ENCODE measurements at regions not wholly inside any gene's neighbourhood (a gene's known extent, or its start where the extent isn't known, plus 50 kb on each side); places are given as distances from the start of the nearest gene placed in this dataset.

DNA sequence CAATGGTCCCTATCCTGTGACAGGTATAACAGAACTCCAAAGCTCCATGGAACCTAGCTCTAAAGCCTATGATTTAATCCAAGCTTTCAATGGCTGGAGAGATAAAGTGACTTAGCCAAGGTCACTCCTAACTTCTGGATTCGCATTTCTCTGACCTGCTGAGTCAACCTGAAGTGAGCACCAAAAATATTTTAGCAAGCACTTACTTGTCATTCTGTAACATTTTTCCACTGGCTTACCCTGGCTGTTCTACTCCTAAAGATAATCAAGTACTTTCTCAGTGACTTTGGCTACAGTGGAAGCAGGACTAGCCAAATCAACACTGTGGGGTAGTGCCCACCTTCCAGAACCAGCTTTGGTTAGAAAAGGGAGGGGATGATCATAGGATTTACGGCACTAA lies 188.3 kb downstream of the OGFRL1 start:
- no peak overlapping the region for H3K4me3 ChIP-seq
- TF ChIP-seq CTCF (IDR thresholded peaks at IDR 0.05): no peak
- TF ChIP-seq POLR2A (IDR thresholded peaks at IDR 0.05): no peak
- intact Hi-C loops (cut with DNase I): no loop called here
- no peaks in the 10 kb centered on the region for H3K27me3 ChIP-seq
- WGBS, 2 donors: 52 to 54% methylated on average over 2 of the region's 2 CpGs
- H3K36me3 ChIP-seq (replicated peaks in 1 of 2; ENCODE audit: insufficient read depth in 1 of 2, low read depth in 2 of 2): no peaks in the 10 kb centered on the region
- ATAC-seq: no peak
- H3K4me1 ChIP-seq: no peaks in the 10 kb centered on the region
- DNase-seq: no peak
- no peak overlapping the region for H3K27ac ChIP-seq
- no peaks in the 10 kb centered on the region for H3K9me3 ChIP-seq

DNA sequence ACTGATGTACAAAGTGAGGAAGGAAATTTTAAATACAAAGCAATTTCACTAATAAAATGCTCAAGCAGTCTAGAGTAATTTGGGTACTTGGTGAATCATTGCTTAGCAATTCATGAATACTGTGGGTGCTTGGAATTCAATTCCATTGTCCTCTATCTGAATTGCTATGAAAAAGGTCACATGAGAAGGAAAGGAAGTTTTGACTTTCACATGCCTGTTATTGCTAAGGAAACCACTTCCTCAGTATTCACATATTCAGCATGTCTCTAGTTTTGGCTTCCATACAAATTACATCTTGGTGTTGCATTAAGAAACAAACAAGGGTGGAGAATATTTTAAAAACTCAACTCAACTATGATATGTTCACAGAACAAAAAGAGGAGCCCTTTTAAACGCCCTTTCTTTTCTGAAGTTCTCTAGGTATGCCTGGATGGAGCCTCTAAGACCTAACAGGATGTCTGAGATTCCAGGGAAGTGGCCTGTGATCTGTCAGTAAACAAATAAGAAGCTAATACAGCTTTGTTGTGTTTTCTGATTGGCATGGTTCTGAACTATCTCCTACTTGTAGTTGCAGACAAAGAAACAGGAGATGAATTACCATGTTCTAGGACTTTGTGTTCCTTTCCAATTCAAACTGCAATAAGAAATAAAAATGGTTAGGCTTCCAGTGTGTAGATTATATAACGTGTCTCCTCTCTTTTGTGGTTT lies 190.4 kb downstream of the OGFRL1 start:
- DNase-seq (no peak), ATAC-seq (peak; percentile 64)
- H3K9me3 ChIP-seq: no peaks in the 10 kb centered on the region
- TF ChIP-seq POLR2A (IDR thresholded peaks at IDR 0.05): no peak
- no peak for TF ChIP-seq CTCF (IDR thresholded peaks at IDR 0.05)
- H3K27me3 ChIP-seq: no peaks in the 10 kb centered on the region
- H3K4me1 ChIP-seq: no peaks in the 10 kb centered on the region
- no peaks in the 10 kb centered on the region for H3K36me3 ChIP-seq (replicated peaks in 1 of 2; ENCODE audit: insufficient read depth in 1 of 2, low read depth in 2 of 2)
- H3K4me3 ChIP-seq: no peak overlapping the region
- intact Hi-C loops (cut with DNase I): no loop called here
- H3K27ac ChIP-seq: peak overlapping the region in 2 of 4 donors; percentile 33 to 37
- WGBS, 2 donors: 43 to 56% methylated on average over 2 of the region's 2 CpGs

GRCh38 chr6:71480577-71480976 lies 192.0 kb downstream of the OGFRL1 start:
- ATAC-seq: no peak
- H3K36me3 ChIP-seq (replicated peaks in 1 of 2; ENCODE audit: insufficient read depth in 1 of 2, low read depth in 2 of 2): no peaks in the 10 kb centered on the region
- H3K27ac ChIP-seq: no peak overlapping the region
- no peaks in the 10 kb centered on the region for H3K4me1 ChIP-seq
- no peak for DNase-seq
- TF ChIP-seq POLR2A (IDR thresholded peaks at IDR 0.05) (no peak), CTCF (IDR thresholded peaks at IDR 0.05) (no peak)
- no peaks in the 10 kb centered on the region for H3K27me3 ChIP-seq
- intact Hi-C loops (cut with DNase I): no loop called here
- WGBS, 2 donors: 63 to 65% methylated on average over 1 of the region's 1 CpG
- H3K4me3 ChIP-seq: no peak overlapping the region
- H3K9me3 ChIP-seq: no peaks in the 10 kb centered on the region

DNA sequence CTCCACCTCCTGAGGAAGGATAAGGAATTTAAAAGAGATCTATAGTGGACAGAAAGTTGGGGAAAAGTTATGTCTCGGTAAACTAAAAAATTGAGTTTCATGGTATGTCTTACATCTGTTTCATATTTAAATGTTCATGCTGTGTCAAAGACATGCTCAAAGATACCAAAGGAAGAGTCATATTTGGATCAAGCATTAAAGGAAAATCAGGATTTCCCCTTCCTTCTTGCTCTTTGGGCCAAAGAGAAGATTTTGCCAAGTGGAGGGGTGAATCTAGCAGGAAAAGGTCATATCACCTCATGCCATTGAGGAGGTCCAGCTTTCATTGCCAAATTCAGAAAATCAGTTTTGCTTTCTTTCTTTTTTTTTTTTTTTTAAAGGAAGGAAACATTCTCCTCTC lies 192.4 kb downstream of the OGFRL1 start:
- ATAC-seq (no peak), DNase-seq (no peak)
- 77 to 82% methylated on average over 1 of the region's 1 CpG for WGBS, 2 donors
- H3K4me1 ChIP-seq: no peaks in the 10 kb centered on the region
- no peaks in the 10 kb centered on the region for H3K27me3 ChIP-seq
- no peaks in the 10 kb centered on the region for H3K36me3 ChIP-seq (replicated peaks in 1 of 2; ENCODE audit: insufficient read depth in 1 of 2, low read depth in 2 of 2)
- H3K4me3 ChIP-seq: no peak overlapping the region
- no peak for TF ChIP-seq CTCF (IDR thresholded peaks at IDR 0.05)
- no peak for TF ChIP-seq POLR2A (IDR thresholded peaks at IDR 0.05)
- H3K9me3 ChIP-seq: no peaks in the 10 kb centered on the region
- intact Hi-C loops (cut with DNase I): no loop called here
- no peak overlapping the region for H3K27ac ChIP-seq

DNA sequence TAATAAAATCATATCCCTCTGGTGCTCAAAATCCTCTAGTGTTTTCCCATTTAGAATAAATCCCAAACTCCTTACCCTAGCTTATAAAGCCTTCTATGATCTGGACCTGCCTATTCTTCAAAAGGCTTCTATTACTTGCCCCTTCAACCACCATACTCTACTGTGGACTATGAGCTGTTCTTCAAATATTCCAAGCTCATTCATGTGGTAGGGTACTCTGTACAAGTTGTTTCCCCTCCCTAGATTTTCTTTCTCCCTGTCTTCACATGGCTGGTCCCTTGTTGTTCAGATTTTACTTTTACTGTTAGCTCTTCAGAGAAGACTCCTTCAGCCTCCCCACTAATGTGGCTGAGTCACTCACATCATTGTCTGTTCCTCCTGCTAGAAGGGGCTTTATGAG lies 193.2 kb downstream of the OGFRL1 start:
- Histone ChIP-seq H3K27ac (no peak overlapping the region), H3K4me3 (no peak overlapping the region), H3K36me3 (replicated peaks in 1 of 2; ENCODE audit: insufficient read depth in 1 of 2, low read depth in 2 of 2) (no peaks in the 10 kb centered on the region), H3K9me3 (no peaks in the 10 kb centered on the region), H3K4me1 (no peaks in the 10 kb centered on the region), H3K27me3 (no peaks in the 10 kb centered on the region)
- no peak for ATAC-seq
- DNase-seq: no peak
- TF ChIP-seq POLR2A (IDR thresholded peaks at IDR 0.05) (no peak), CTCF (IDR thresholded peaks at IDR 0.05) (no peak)
- intact Hi-C loops (cut with DNase I): no loop called here
